Muscle layer of duodenum (tissue), 2 donors: ENCODE measurements at regions not wholly inside any gene's neighbourhood (a gene's known extent, or its start where the extent isn't known, plus 50 kb on each side); places are given as distances from the start of the nearest gene placed in this dataset.
"Not testable (repeated sequence)": the region's sequence is repeated elsewhere in the genome, so short reads cannot be mapped to it uniquely, and the experiment has no call there.

Experiments
- H3K27ac ChIP-seq: one replicate; pipeline ENCODE4 v1.7.0; 2013; ENCODE audit warnings: mild to moderate bottlenecking, low read length
- H3K27me3 ChIP-seq: one replicate; pipeline ENCODE4 v1.7.0; 2013; ENCODE audit warnings: low read depth, mild to moderate bottlenecking, control low read depth, low read length
- H3K36me3 ChIP-seq, 2 donors: one replicate each; pipeline ENCODE4 v1.7.0; 2013; ENCODE audit warnings: low read length in 2 of 2, control low read depth in 1 of 2, mild to moderate bottlenecking in 1 of 2; ENCODE audit not compliant: insufficient read depth in 2 of 2, control insufficient read depth in 1 of 2
- H3K4me1 ChIP-seq, 2 donors: one replicate each; pipeline ENCODE4 v1.7.0; 2013; ENCODE audit warnings: low read length in 2 of 2, mild to moderate bottlenecking in 2 of 2, control low read depth in 1 of 2, moderate library complexity in 1 of 2; ENCODE audit not compliant: insufficient read depth in 2 of 2, control insufficient read depth in 1 of 2
- H3K4me3 ChIP-seq, 2 donors: one replicate each; pipeline ENCODE4 v1.7.0; 2013; ENCODE audit warnings: low read length in 2 of 2, low read depth in 1 of 2, mild to moderate bottlenecking in 1 of 2
- H3K9me3 ChIP-seq, 2 donors: one replicate each; pipeline ENCODE4 v1.7.0; 2013; ENCODE audit warnings: low read length in 2 of 2, control low read depth in 1 of 2, mild to moderate bottlenecking in 1 of 2; ENCODE audit not compliant: control insufficient read depth in 1 of 2
- donor health status: healthy.

DNA sequence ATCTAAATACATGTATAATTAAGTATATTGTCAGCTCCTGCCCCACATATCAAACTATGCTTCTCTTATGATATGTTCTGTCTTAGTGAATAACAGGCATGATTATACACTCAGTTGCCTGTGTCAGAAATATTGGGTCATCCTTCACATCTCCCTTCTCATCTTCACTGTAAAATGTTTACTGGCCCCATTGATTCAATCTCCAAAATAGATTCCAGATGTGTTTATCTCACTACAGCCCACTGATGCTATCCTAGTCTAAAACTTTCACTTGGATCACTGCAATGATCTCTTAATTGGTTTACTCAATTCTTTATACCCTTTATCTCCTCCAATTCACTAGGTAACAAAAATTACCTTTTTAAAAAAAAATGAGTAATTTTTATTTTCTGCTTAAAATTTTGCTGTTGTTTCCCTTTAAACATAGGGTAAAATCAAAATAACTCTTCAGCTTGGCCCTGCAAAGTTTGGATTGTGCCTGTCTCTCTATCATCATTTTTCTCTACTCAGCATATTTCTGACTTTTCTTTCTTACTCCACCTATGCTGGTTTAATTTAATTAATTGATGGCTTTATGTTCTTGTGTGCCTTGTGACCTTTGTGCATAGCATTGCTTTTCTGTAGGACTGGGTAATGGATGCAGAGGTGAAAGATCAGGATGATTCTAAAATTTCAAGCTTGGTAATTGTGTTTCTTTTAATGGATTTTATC, 233.9 kb upstream of the FOXP2 start:
- Histone ChIP-seq H3K27ac (no peak overlapping the region), H3K36me3 (no peaks in the 10 kb centered on the region), H3K4me3 (no peak overlapping the region), H3K4me1 (peaks cover 0 to 4% of the 10 kb centered on the region in 2 donors), H3K9me3 (no peaks in the 10 kb centered on the region), H3K27me3 (no peaks in the 10 kb centered on the region)

DNA sequence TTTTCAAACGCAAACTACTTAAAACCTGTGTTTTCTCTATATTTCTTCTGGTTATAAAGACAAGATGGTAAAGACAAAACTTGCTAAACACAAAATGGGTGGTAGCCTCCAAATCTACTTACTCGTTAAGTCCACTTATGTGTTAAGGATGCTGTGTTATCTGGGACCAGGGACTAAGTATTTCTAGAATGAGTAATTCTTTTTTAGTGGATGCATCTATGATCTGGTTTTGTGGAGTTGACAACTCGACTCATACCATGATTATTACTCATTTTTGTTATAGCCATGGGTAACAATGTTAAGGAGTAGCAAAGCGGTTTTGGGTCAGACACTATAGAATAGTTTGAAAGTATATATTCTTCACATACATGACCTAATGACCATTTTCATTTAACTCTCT, 239.5 kb upstream of the FOXP2 start:
- no peaks in the 10 kb centered on the region for H3K36me3 ChIP-seq

GRCh38 chr7:114173170-114173890, 241.3 kb upstream of the FOXP2 start:
- H3K9me3 ChIP-seq = no peaks in the 10 kb centered on the region

More for the DNA sequence above, 239.5 kb upstream of the FOXP2 start:
- Histone ChIP-seq H3K4me3 (no peak overlapping the region), H3K27ac (no peak overlapping the region), H3K4me1 (no peaks in the 10 kb centered on the region), H3K9me3 (no peaks in the 10 kb centered on the region), H3K27me3 (no peaks in the 10 kb centered on the region)

DNA sequence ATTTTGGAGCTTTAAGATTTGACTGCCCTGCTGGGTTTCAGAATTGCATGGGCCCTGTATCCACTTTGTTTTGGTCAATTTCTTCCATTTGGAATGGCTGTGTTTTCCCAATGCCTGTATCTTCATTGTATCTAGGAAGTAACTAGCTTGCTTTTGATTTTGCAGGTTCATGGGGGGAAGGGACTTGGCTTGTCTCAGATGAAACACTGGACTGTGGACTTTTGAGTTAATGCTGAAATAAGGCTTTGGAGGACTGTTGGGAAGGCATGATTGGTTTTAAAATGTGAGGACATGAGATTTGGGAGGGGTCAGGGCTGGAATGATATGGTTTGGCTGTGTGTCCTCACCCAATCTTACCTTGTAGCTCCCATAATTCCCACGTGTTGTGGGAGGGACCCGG, 245.2 kb upstream of the FOXP2 start:
- not testable (repeated sequence) for H3K36me3 ChIP-seq, H3K27me3 ChIP-seq, H3K27ac ChIP-seq, H3K9me3 ChIP-seq, H3K4me1 ChIP-seq, H3K4me3 ChIP-seq

More at GRCh38 chr7:114173170-114173890, 241.3 kb upstream of the FOXP2 start:
- Histone ChIP-seq H3K36me3 (no peaks in the 10 kb centered on the region), H3K27me3 (no peaks in the 10 kb centered on the region), H3K27ac (no peak overlapping the region), H3K4me3 (no peak overlapping the region), H3K4me1 (no peaks in the 10 kb centered on the region)

DNA sequence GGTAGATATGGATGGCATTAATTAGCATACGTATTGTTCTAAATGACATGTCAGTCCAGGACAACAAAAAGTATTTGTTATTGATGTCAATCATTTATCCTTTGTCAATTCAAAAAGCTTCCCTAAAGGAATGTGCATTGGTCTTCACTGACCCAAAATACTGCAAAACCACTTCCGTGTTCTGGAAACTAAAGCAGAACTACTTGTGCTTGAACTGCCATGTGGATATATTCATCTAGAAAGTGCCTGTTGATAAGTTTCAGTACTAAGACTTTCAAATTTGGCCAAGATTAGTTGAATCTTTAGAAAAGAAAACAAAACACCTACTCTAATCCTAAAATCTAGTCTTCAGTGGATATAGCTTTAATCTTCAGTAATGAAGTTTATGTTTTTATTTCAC, 242.1 kb upstream of the PPP1R3A start:
- Histone ChIP-seq H3K4me3 (no peak overlapping the region), H3K27me3 (no peaks in the 10 kb centered on the region), H3K36me3 (no peaks in the 10 kb centered on the region), H3K4me1 (no peaks in the 10 kb centered on the region), H3K9me3 (no peaks in the 10 kb centered on the region), H3K27ac (no peak overlapping the region)

DNA sequence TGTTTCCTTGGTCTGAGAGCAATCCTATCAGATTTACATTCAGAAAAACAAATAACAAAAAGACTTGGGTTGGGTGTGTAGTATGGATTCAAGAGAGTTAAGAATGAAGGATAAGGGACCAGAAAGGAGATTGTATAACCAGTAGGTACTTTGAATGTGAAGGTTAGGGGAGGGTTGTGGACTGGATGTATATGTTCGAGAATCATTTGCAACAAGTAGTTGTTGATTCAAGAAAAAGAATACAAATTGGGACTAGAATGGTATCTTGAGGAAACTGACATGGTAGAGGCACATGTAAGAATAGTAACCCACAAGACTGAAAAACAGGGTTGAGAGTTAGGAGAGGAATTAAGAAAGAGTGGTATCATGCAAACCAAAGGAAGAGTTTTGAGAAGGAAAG, 240.0 kb upstream of the PPP1R3A start:
- Histone ChIP-seq H3K4me3 (no peak overlapping the region), H3K4me1 (peaks cover 0 to 7% of the 10 kb centered on the region in 2 donors), H3K36me3 (no peaks in the 10 kb centered on the region), H3K9me3 (no peaks in the 10 kb centered on the region), H3K27ac (no peak overlapping the region), H3K27me3 (no peaks in the 10 kb centered on the region)

DNA sequence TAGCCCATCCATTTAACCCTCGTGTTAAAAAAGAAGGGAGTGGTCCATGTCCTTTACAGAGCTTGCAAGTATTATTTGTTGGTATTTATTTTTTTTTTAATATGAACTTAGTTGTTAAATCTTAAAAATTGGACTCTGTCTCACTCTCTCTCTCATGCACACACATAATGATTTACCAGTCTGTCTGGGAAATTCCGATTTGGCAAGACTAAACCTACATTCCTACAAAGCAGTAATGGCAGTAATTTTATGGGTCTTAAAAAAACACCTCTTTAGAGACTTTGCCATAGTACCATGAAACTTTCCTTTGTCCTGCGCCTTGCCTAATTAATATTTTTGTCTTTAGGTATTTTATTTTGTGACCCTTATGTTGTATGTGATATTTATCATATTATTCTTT, 239.5 kb upstream of the PPP1R3A start:
- H3K4me3 ChIP-seq = no peak overlapping the region
- H3K9me3 ChIP-seq = no peaks in the 10 kb centered on the region
- no peaks in the 10 kb centered on the region for H3K36me3 ChIP-seq
- H3K27ac ChIP-seq = no peak overlapping the region
- peaks cover 0 to 8% of the 10 kb centered on the region in 2 donors for H3K4me1 ChIP-seq
- H3K27me3 ChIP-seq = no peaks in the 10 kb centered on the region

DNA sequence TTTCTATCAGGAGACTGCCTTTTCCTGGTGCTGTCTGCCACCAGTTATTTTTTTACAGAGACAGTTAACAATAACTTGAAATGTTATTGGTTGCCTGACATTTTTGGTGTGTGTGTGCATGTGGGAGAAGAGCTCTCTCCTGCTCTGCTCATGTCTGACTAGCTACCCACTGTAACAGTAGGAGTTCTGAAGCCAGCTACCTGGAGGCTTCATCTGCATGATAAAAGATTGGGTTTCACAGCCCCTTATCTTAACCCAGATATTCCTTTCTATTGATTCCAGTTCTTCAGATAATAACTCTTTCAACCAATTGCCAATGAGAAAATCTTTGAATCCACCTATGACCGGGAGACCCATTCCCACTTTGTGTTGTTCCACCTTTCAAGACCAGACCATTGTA, 237.4 kb upstream of the PPP1R3A start:
- Histone ChIP-seq H3K36me3 (no peaks in the 10 kb centered on the region), H3K9me3 (no peaks in the 10 kb centered on the region), H3K27me3 (no peaks in the 10 kb centered on the region), H3K4me1 (peaks cover 0 to 8% of the 10 kb centered on the region in 2 donors), H3K27ac (no peak overlapping the region), H3K4me3 (no peak overlapping the region)

- no peaks in the 10 kb centered on the region for H3K27me3 ChIP-seq
- H3K4me1 ChIP-seq = peaks cover 0 to 10% of the 10 kb centered on the region in 2 donors
Observed at GRCh38 chr7:114155116-114156110, 236.6 kb upstream of the PPP1R3A start.

GRCh38 chr7:114153700-114154099, 234.9 kb upstream of the PPP1R3A start:
- H3K27me3 ChIP-seq = no peaks in the 10 kb centered on the region
- peaks cover 0 to 14% of the 10 kb centered on the region in 2 donors for H3K4me1 ChIP-seq
- no peak overlapping the region for H3K4me3 ChIP-seq
- no peak overlapping the region for H3K27ac ChIP-seq
- H3K36me3 ChIP-seq = no peaks in the 10 kb centered on the region
- no peaks in the 10 kb centered on the region for H3K9me3 ChIP-seq

More at GRCh38 chr7:114155116-114156110, 236.6 kb upstream of the PPP1R3A start:
- H3K9me3 ChIP-seq = no peaks in the 10 kb centered on the region
- H3K4me3 ChIP-seq = no peak overlapping the region
- no peak overlapping the region for H3K27ac ChIP-seq
- no peaks in the 10 kb centered on the region for H3K36me3 ChIP-seq
